NCI-H774 (cell line): ENCODE measurements at regions not wholly inside any gene's neighbourhood (a gene's known extent, or its start where the extent isn't known, plus 50 kb on each side); places are given as distances from the start of the nearest gene placed in this dataset.

Experiments
- DNase-seq: peaks from one replicate; lab custom pipeline; 2025; lab: John Stamatoyannopoulos, UW

GRCh38 chr16:16790597-16790996 lies 411.7 kb downstream of the NPIPA7 start:
- no peak for DNase-seq

GRCh38 chr16:16791051-16791450 lies 412.1 kb downstream of the NPIPA7 start:
- no peak for DNase-seq

- DNase-seq: no peak
These were observed 418.3 kb downstream of the NPIPA7 start for GRCh38 chr16:16797239-16797638.

GRCh38 chr16:16798504-16798903 lies 419.6 kb downstream of the NPIPA7 start:
- DNase-seq: no peak

- no peak for DNase-seq
These were observed 426.9 kb downstream of the NPIPA7 start for GRCh38 chr16:16805809-16806208.

- DNase-seq: no peak
These were observed 436.7 kb downstream of the NPIPA7 start for GRCh38 chr16:16815641-16816040.

- no peak for DNase-seq
These were observed 438.3 kb downstream of the NPIPA7 start for GRCh38 chr16:16817196-16817595.

GRCh38 chr16:16821261-16821660 lies 442.3 kb downstream of the NPIPA7 start:
- no peak for DNase-seq

GRCh38 chr16:16828913-16829398 lies 450.0 kb downstream of the NPIPA7 start:
- DNase-seq: no peak

- no peak for DNase-seq
These were observed 451.5 kb downstream of the NPIPA7 start for GRCh38 chr16:16830401-16830800.

GRCh38 chr16:16830973-16831372 lies 452.0 kb downstream of the NPIPA7 start:
- no peak for DNase-seq

GRCh38 chr16:16833165-16833564 lies 454.2 kb downstream of the NPIPA7 start:
- no peak for DNase-seq

GRCh38 chr16:16850274-16850673 lies 471.3 kb downstream of the NPIPA7 start:
- DNase-seq: no peak

GRCh38 chr16:16857012-16857411 lies 478.1 kb downstream of the NPIPA7 start:
- DNase-seq: no peak

GRCh38 chr16:16857603-16858283 lies 478.8 kb downstream of the NPIPA7 start:
- no peak for DNase-seq

GRCh38 chr16:16861546-16861945 lies 482.6 kb downstream of the NPIPA7 start:
- DNase-seq: peak; percentile 14

GRCh38 chr16:16863672-16864071 lies 484.7 kb downstream of the NPIPA7 start:
- no peak for DNase-seq

GRCh38 chr16:16864536-16864935 lies 485.6 kb downstream of the NPIPA7 start:
- no peak for DNase-seq

GRCh38 chr16:16865374-16865773 lies 486.4 kb downstream of the NPIPA7 start:
- DNase-seq: no peak

- DNase-seq: no peak
These were observed 489.0 kb downstream of the NPIPA7 start for GRCh38 chr16:16867973-16868372.

- no peak for DNase-seq
These were observed 489.8 kb downstream of the NPIPA7 start for GRCh38 chr16:16868727-16869126.

- DNase-seq: no peak
These were observed 490.8 kb downstream of the NPIPA7 start for GRCh38 chr16:16869746-16870145.

- DNase-seq: no peak
These were observed 492.3 kb downstream of the NPIPA7 start for GRCh38 chr16:16871196-16871595.

GRCh38 chr16:16877061-16877460 lies 498.1 kb downstream of the NPIPA7 start:
- DNase-seq: no peak
